H1 (cell line): ENCODE measurements at regions not wholly inside any gene's neighbourhood (a gene's known extent, or its start where the extent isn't known, plus 50 kb on each side); places are given as distances from the start of the nearest gene placed in this dataset.

Experiments
- CTCF ChIA-PET: fragments of 300-600 bp; sonication (Branson Sonifier 250); formaldehyde crosslinking; loops from one replicate; lab custom pipeline; 2021; ENCODE audit not compliant: partially characterized antibody; lab: Charles Lee
- POLR2A ChIA-PET: fragments of 300-600 bp; sonication (Branson Sonifier 250); formaldehyde crosslinking; loops from one replicate; lab custom pipeline; 2021; ENCODE audit warnings: inconsistent platforms; ENCODE audit not compliant: partially characterized antibody; lab: Charles Lee
- DNase-seq, 2 experiments: peaks; one replicate each; pipeline versions ENCODE4 v3.0.0 to v3.0.0-alpha.2; 2010 to 2022; ENCODE audit warnings: low spot score in 2 of 2, low read depth in 1 of 2, mixed read lengths in 1 of 2
- FAIRE-seq: peaks from 2 replicates; lab custom pipeline; 2011; peaks lifted over from hg19 to GRCh38; lab: Jason Lieb, UNC
- H2AFZ ChIP-seq: 2 replicates; pipeline ENCODE4 v1.8.1; 2012; ENCODE audit warnings: low read length, inconsistent platforms
- H2AK5ac ChIP-seq: 2 replicates; pipeline ENCODE4 v1.6.1; 2013; ENCODE audit warnings: low read depth, low read length
- H2BK120ac ChIP-seq: replicated peaks from 2 replicates; pipeline ENCODE3; 2013; ENCODE audit warnings: low read depth, low read length, inconsistent platforms
- H2BK12ac ChIP-seq: 2 replicates; pipeline ENCODE4 v1.6.1; 2013; ENCODE audit warnings: low read depth, low read length
- H2BK15ac ChIP-seq: 2 replicates; pipeline ENCODE4 v1.6.1; 2013; ENCODE audit warnings: low read length
- H2BK20ac ChIP-seq: 2 replicates; pipeline ENCODE4 v1.6.1; 2013; ENCODE audit warnings: low read length
- H2BK5ac ChIP-seq: 2 replicates; pipeline ENCODE4 v1.6.1; 2013; ENCODE audit warnings: low read depth, low read length
- H3K14ac ChIP-seq: 2 replicates; pipeline ENCODE4 v1.6.1; 2013; ENCODE audit warnings: inconsistent platforms; ENCODE audit not compliant: insufficient read length
- H3K18ac ChIP-seq: 2 replicates; pipeline ENCODE4 v1.6.1; 2013; ENCODE audit warnings: low read length; ENCODE audit errors: extremely low read depth
- H3K23ac ChIP-seq: 2 replicates; pipeline ENCODE4 v1.6.1; 2013; ENCODE audit warnings: inconsistent platforms; ENCODE audit not compliant: insufficient read length
- H3K23me2 ChIP-seq: 2 replicates; pipeline ENCODE4 v1.6.1; 2013; ENCODE audit warnings: low read depth, low read length
- H3K27ac ChIP-seq: 2 replicates; pipeline ENCODE4 v1.6.1; 2011; ENCODE audit warnings: low read depth, low read length, inconsistent platforms
- H3K27me3 ChIP-seq, 4 experiments: replicated peaks in 1 of 4; 1 replicate in 1 of 4; 2 replicates in 3 of 4; pipeline versions ENCODE4 v1.6.1 to v1.8.1; 2011 to 2013; ENCODE audit warnings: low read length in 3 of 4, mild to moderate bottlenecking in 3 of 4, inconsistent platforms in 2 of 4, mixed read lengths in 2 of 4, moderate library complexity in 1 of 4; ENCODE audit not compliant: control insufficient read depth in 3 of 4, insufficient read depth in 3 of 4; ENCODE audit errors: extremely low read depth in 1 of 4
- H3K36me3 ChIP-seq, 4 experiments: 2 replicates each; pipeline versions ENCODE4 v1.6.1 to v1.8.1; 2011 to 2013; ENCODE audit warnings: mild to moderate bottlenecking in 4 of 4, low read length in 3 of 4, moderate library complexity in 2 of 4, control low read depth in 1 of 4, inconsistent platforms in 1 of 4; ENCODE audit not compliant: insufficient read depth in 4 of 4, control insufficient read depth in 2 of 4
- H3K4ac ChIP-seq: replicated peaks from 2 replicates; pipeline ENCODE3; 2013; ENCODE audit warnings: low read length, low read depth, mixed read lengths, inconsistent platforms; ENCODE audit not compliant: insufficient read length
- H3K4me1 ChIP-seq, 4 experiments: replicated peaks in 1 of 4; 1 replicate in 1 of 4; 2 replicates in 3 of 4; pipeline versions ENCODE4 v1.6.1 to v1.8.1; 2011 to 2013; ENCODE audit warnings: low read length in 3 of 4, inconsistent platforms in 2 of 4, mixed read lengths in 1 of 4; ENCODE audit not compliant: insufficient read depth in 4 of 4, control insufficient read depth in 3 of 4
- H3K4me2 ChIP-seq, 2 experiments: 2 replicates each; pipeline versions ENCODE4 v1.6.1 to v1.8.1; 2011 to 2013; ENCODE audit warnings: low read depth in 2 of 2, low read length in 2 of 2, control low read depth in 1 of 2, inconsistent platforms in 1 of 2, mild to moderate bottlenecking in 1 of 2; ENCODE audit not compliant: insufficient read depth in 1 of 2
- H3K4me3 ChIP-seq, 4 experiments: fragments of 200-600, 300-600 bp in 1 of 4; sonication (generic), shearing (Covaris generic), sonication (Bioruptor Twin) in 1 of 4; 2 replicates each; pipeline versions ENCODE4 v1.5.1 to v1.8.1; 2011 to 2016; ENCODE audit warnings: low read length in 4 of 4, low read depth in 3 of 4, control low read depth in 2 of 4, inconsistent platforms in 2 of 4, mild to moderate bottlenecking in 2 of 4, mixed read lengths in 1 of 4, moderate library complexity in 1 of 4; ENCODE audit not compliant: insufficient read depth in 2 of 4; ENCODE audit errors: extremely low read depth in 1 of 4
- H3K56ac ChIP-seq: replicated peaks from 2 replicates; pipeline ENCODE3; 2013; ENCODE audit warnings: low read depth, mild to moderate bottlenecking, mixed read lengths, low read length, inconsistent platforms; ENCODE audit not compliant: insufficient read length
- H3K79me1 ChIP-seq: 2 replicates; pipeline ENCODE4 v1.6.1; 2013; ENCODE audit warnings: low read depth, low read length, control low read depth
- H3K79me2 ChIP-seq, 2 experiments: 2 replicates each; pipeline versions ENCODE4 v1.6.1 to v1.8.1; 2012 to 2013; ENCODE audit warnings: low read length in 2 of 2, mild to moderate bottlenecking in 2 of 2, inconsistent platforms in 1 of 2; ENCODE audit not compliant: insufficient read depth in 2 of 2, control insufficient read depth in 1 of 2
- H3K9ac ChIP-seq, 4 experiments: replicated peaks in 1 of 4; 1 replicate in 1 of 4; 2 replicates in 3 of 4; pipeline versions ENCODE4 v1.6.1 to v1.8.1; 2011 to 2013; ENCODE audit warnings: low read depth in 3 of 4, low read length in 3 of 4, control low read depth in 2 of 4, mild to moderate bottlenecking in 2 of 4, moderate library complexity in 2 of 4, inconsistent platforms in 1 of 4; ENCODE audit errors: extremely low read depth in 1 of 4
- H3K9me3 ChIP-seq, 2 experiments: 2 replicates each; pipeline versions ENCODE4 v1.6.1 to v1.8.1; 2012 to 2013; ENCODE audit warnings: mild to moderate bottlenecking in 2 of 2, moderate library complexity in 2 of 2, control low read depth in 1 of 2, inconsistent platforms in 1 of 2, low read depth in 1 of 2, low read length in 1 of 2, mixed read lengths in 1 of 2; ENCODE audit not compliant: insufficient read depth in 2 of 2
- H4K20me1 ChIP-seq, 2 experiments: replicated peaks in 1 of 2; 2 replicates each; pipeline versions ENCODE3 to v1.8.1; 2011 to 2013; ENCODE audit warnings: inconsistent platforms in 2 of 2, low read length in 2 of 2, mild to moderate bottlenecking in 1 of 2; ENCODE audit not compliant: insufficient read depth in 2 of 2, control insufficient read depth in 1 of 2
- H4K5ac ChIP-seq: 2 replicates; pipeline ENCODE4 v1.6.1; 2013; ENCODE audit warnings: low read length, low read depth, mixed read lengths, inconsistent platforms; ENCODE audit not compliant: insufficient read length
- H4K8ac ChIP-seq: 2 replicates; pipeline ENCODE4 v1.8.0; 2013; ENCODE audit warnings: mild to moderate bottlenecking, moderate library complexity, low read length, inconsistent platforms; ENCODE audit not compliant: insufficient read depth; ENCODE audit errors: extremely low read depth
- H4K91ac ChIP-seq: replicated peaks from 2 replicates; pipeline ENCODE3; 2013; ENCODE audit warnings: low read length, mixed read lengths, inconsistent platforms; ENCODE audit not compliant: insufficient read length
- BRCA1 ChIP-seq: IDR thresholded peaks from 2 replicates; pipeline ENCODE4 v1.6.1; 2012; ENCODE audit warnings: low read depth, low read length, improper control_type of control experiment
- CBX8 ChIP-seq: fragments of 300-800, 300-1000 bp; sonication (generic); IDR thresholded peaks from 2 replicates; pipeline ENCODE4 v1.7.1; 2016; ENCODE audit warnings: low read depth, low read length, borderline replicate concordance
- CHD1 ChIP-seq: IDR thresholded peaks from 2 replicates; pipeline ENCODE4 v1.6.1; 2012; ENCODE audit warnings: low read depth, low read length, improper control_type of control experiment
- PHF8 ChIP-seq: fragments of 200-600 bp; sonication (generic); conservative IDR thresholded peaks from 2 replicates; pipeline ENCODE4 v1.7.1; 2012; ENCODE audit warnings: low read depth, mild to moderate bottlenecking, inconsistent platforms, low read length, moderate library complexity
- RNF2 ChIP-seq: fragments of 200-900, 300-1000 bp; sonication (generic); IDR thresholded peaks from 2 replicates; pipeline ENCODE4 v1.7.1; 2016; ENCODE audit warnings: borderline replicate concordance, low read depth, mild to moderate bottlenecking, antibody characterized with exemption, low read length; ENCODE audit not compliant: poor library complexity, severe bottlenecking; ENCODE audit errors: missing control alignments
- SIRT6 ChIP-seq: IDR thresholded peaks from one replicate; pipeline ENCODE4 v1.7.1; 2012; ENCODE audit warnings: low read length, inconsistent platforms
- SIX5 ChIP-seq: IDR thresholded peaks from 2 replicates; pipeline ENCODE4 v1.6.1; 2011; ENCODE audit warnings: mild to moderate bottlenecking, low read depth, low read length
- SP4 ChIP-seq: IDR thresholded peaks from 2 replicates; pipeline ENCODE4 v1.6.1; 2012; ENCODE audit warnings: low read length, inconsistent platforms
- TAF1 ChIP-seq: IDR thresholded peaks from 2 replicates; pipeline ENCODE4 v1.6.1; 2011; ENCODE audit warnings: mild to moderate bottlenecking, low read depth, low read length
- TBP ChIP-seq: IDR thresholded peaks from 2 replicates; pipeline ENCODE4 v1.6.1; 2011; ENCODE audit warnings: low read depth, low read length, improper control_type of control experiment
- ZNF274 ChIP-seq: IDR thresholded peaks from 2 replicates; pipeline ENCODE4 v1.7.0; 2012; ENCODE audit warnings: low read length, borderline replicate concordance; ENCODE audit errors: extremely low read depth
- TF ChIP-seq, protein P1 (sequence below), 3 experiments: IDR thresholded peaks; 1 replicate in 2 of 3; 2 replicates in 1 of 3; pipeline versions ENCODE4 v1.5.1 to v1.6.1; 2011; ENCODE audit warnings: low read length in 3 of 3, mild to moderate bottlenecking in 3 of 3, inconsistent platforms in 2 of 3, low read depth in 1 of 3, moderate library complexity in 1 of 3; ENCODE audit not compliant: insufficient read depth in 1 of 3; ENCODE audit errors: control extremely low read depth in 1 of 3
- TF ChIP-seq, protein P2 (sequence below): IDR thresholded peaks from 2 replicates; pipeline ENCODE4 v1.6.1; 2012; ENCODE audit warnings: inconsistent platforms

DNA sequence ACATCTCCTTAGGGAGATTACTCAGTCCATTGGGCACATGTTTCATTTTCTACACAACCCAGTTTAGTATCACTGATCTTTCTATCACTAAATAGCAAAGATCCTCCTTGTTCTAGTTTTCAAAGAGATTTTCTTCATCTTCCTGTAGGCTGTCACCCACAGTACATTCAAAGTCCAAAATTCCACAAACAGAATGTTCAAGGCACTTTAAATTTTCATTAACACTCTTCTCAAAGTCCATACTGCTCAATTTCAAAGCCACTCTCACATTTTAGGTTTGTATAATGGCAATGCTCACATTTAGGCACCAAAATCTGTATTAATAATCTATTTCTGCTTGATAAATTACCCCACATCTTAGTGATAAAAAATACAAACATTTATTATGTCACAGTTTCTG lies 152.8 kb downstream of the FSIP2 start:
- no peaks in the 10 kb centered on the region for H3K27me3 ChIP-seq
- H4K8ac ChIP-seq = no peak overlapping the region
- H3K27ac ChIP-seq = no peak overlapping the region
- ChIA-PET POLR2A (no interaction called here), CTCF (interaction anchor here (0.7 to 2.0 kb wide), 3 partner anchors 15 to 266 kb away, joined by 3 to 6 read pairs (median 3); no protein-coding TSS in a partner anchor)
- no peak overlapping the region for H4K5ac ChIP-seq
- no peaks in the 10 kb centered on the region for H3K79me2 ChIP-seq
- no peak overlapping the region for H2BK15ac ChIP-seq
- no peak overlapping the region for H2BK5ac ChIP-seq
- no peaks in the 10 kb centered on the region for H3K9me3 ChIP-seq
- H3K4me2 ChIP-seq = no peak overlapping the region
- no peak overlapping the region for H3K23ac ChIP-seq
- H2AFZ ChIP-seq = no peak overlapping the region
- no peak overlapping the region for H3K18ac ChIP-seq
- no peak overlapping the region for H4K91ac ChIP-seq
- no peak overlapping the region for H3K4me3 ChIP-seq
- no peak overlapping the region for H3K56ac ChIP-seq
- no peak for DNase-seq
- no peak overlapping the region for H2AK5ac ChIP-seq
- H3K9ac ChIP-seq = no peak overlapping the region
- no peak overlapping the region for H2BK12ac ChIP-seq
- no peaks in the 10 kb centered on the region for H3K23me2 ChIP-seq
- H3K14ac ChIP-seq = no peak overlapping the region
- no peak overlapping the region for H2BK20ac ChIP-seq
- no peak for FAIRE-seq
- H3K4ac ChIP-seq = no peak overlapping the region
- H3K79me1 ChIP-seq = no peaks in the 10 kb centered on the region
- no peaks in the 10 kb centered on the region for H3K36me3 ChIP-seq
- H4K20me1 ChIP-seq = no peaks in the 10 kb centered on the region
- peaks cover 0 to 3% (median 0%) of the 10 kb centered on the region in 4 experiments; a peak in 1 of 7 replicates for H3K4me1 ChIP-seq
- H2BK120ac ChIP-seq = no peak overlapping the region
- TF ChIP-seq CHD1 (no peak), SIX5 (no peak), TBP (no peak), ZNF274 (no peak), SIRT6 (no peak), RNF2 (no peak), BRCA1 (no peak), SP4 (no peak), CBX8 (no peak), PHF8 (no peak), TAF1 (no peak)
- TF ChIP-seq, protein P1, sequence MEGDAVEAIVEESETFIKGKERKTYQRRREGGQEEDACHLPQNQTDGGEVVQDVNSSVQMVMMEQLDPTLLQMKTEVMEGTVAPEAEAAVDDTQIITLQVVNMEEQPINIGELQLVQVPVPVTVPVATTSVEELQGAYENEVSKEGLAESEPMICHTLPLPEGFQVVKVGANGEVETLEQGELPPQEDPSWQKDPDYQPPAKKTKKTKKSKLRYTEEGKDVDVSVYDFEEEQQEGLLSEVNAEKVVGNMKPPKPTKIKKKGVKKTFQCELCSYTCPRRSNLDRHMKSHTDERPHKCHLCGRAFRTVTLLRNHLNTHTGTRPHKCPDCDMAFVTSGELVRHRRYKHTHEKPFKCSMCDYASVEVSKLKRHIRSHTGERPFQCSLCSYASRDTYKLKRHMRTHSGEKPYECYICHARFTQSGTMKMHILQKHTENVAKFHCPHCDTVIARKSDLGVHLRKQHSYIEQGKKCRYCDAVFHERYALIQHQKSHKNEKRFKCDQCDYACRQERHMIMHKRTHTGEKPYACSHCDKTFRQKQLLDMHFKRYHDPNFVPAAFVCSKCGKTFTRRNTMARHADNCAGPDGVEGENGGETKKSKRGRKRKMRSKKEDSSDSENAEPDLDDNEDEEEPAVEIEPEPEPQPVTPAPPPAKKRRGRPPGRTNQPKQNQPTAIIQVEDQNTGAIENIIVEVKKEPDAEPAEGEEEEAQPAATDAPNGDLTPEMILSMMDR (IDR thresholded peaks at IDR 0.05; ENCODE audit: control extremely low read depth in 1 of 3, insufficient read depth in 1 of 3, low read depth in 1 of 3, low read length in 3 of 3) = no peak
- TF ChIP-seq, protein P2, sequence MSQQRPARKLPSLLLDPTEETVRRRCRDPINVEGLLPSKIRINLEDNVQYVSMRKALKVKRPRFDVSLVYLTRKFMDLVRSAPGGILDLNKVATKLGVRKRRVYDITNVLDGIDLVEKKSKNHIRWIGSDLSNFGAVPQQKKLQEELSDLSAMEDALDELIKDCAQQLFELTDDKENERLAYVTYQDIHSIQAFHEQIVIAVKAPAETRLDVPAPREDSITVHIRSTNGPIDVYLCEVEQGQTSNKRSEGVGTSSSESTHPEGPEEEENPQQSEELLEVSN = no peak
